H1 (cell line): ENCODE measurements at regions not wholly inside any gene's neighbourhood (a gene's known extent, or its start where the extent isn't known, plus 50 kb on each side); places are given as distances from the start of the nearest gene placed in this dataset.

ENCODE experiments used
- CTCF ChIA-PET: fragments of 300-600 bp; sonication (Branson Sonifier 250); formaldehyde crosslinking; loops from one replicate; lab custom pipeline; 2021; ENCODE audit not compliant: partially characterized antibody; lab: Charles Lee
- POLR2A ChIA-PET: fragments of 300-600 bp; sonication (Branson Sonifier 250); formaldehyde crosslinking; loops from one replicate; lab custom pipeline; 2021; ENCODE audit warnings: inconsistent platforms; ENCODE audit not compliant: partially characterized antibody; lab: Charles Lee
- DNase-seq, 2 experiments: peaks; one replicate each; pipeline versions ENCODE4 v3.0.0 to v3.0.0-alpha.2; 2010 to 2022; ENCODE audit warnings: low spot score in 2 of 2, low read depth in 1 of 2, mixed read lengths in 1 of 2
- FAIRE-seq: peaks from 2 replicates; lab custom pipeline; 2011; peaks lifted over from hg19 to GRCh38; lab: Jason Lieb, UNC
- H2AFZ ChIP-seq: 2 replicates; pipeline ENCODE4 v1.8.1; 2012; ENCODE audit warnings: low read length, inconsistent platforms
- H2AK5ac ChIP-seq: 2 replicates; pipeline ENCODE4 v1.6.1; 2013; ENCODE audit warnings: low read depth, low read length
- H2BK120ac ChIP-seq: replicated peaks from 2 replicates; pipeline ENCODE3; 2013; ENCODE audit warnings: low read depth, low read length, inconsistent platforms
- H2BK12ac ChIP-seq: 2 replicates; pipeline ENCODE4 v1.6.1; 2013; ENCODE audit warnings: low read depth, low read length
- H2BK15ac ChIP-seq: 2 replicates; pipeline ENCODE4 v1.6.1; 2013; ENCODE audit warnings: low read length
- H2BK20ac ChIP-seq: 2 replicates; pipeline ENCODE4 v1.6.1; 2013; ENCODE audit warnings: low read length
- H2BK5ac ChIP-seq: 2 replicates; pipeline ENCODE4 v1.6.1; 2013; ENCODE audit warnings: low read depth, low read length
- H3K14ac ChIP-seq: 2 replicates; pipeline ENCODE4 v1.6.1; 2013; ENCODE audit warnings: inconsistent platforms; ENCODE audit not compliant: insufficient read length
- H3K18ac ChIP-seq: 2 replicates; pipeline ENCODE4 v1.6.1; 2013; ENCODE audit warnings: low read length; ENCODE audit errors: extremely low read depth
- H3K23ac ChIP-seq: 2 replicates; pipeline ENCODE4 v1.6.1; 2013; ENCODE audit warnings: inconsistent platforms; ENCODE audit not compliant: insufficient read length
- H3K23me2 ChIP-seq: 2 replicates; pipeline ENCODE4 v1.6.1; 2013; ENCODE audit warnings: low read depth, low read length
- H3K27ac ChIP-seq: 2 replicates; pipeline ENCODE4 v1.6.1; 2011; ENCODE audit warnings: low read depth, low read length, inconsistent platforms
- H3K27me3 ChIP-seq, 4 experiments: replicated peaks in 1 of 4; 1 replicate in 1 of 4; 2 replicates in 3 of 4; pipeline versions ENCODE4 v1.6.1 to v1.8.1; 2011 to 2013; ENCODE audit warnings: low read length in 3 of 4, mild to moderate bottlenecking in 3 of 4, inconsistent platforms in 2 of 4, mixed read lengths in 2 of 4, moderate library complexity in 1 of 4; ENCODE audit not compliant: control insufficient read depth in 3 of 4, insufficient read depth in 3 of 4; ENCODE audit errors: extremely low read depth in 1 of 4
- H3K36me3 ChIP-seq, 4 experiments: 2 replicates each; pipeline versions ENCODE4 v1.6.1 to v1.8.1; 2011 to 2013; ENCODE audit warnings: mild to moderate bottlenecking in 4 of 4, low read length in 3 of 4, moderate library complexity in 2 of 4, control low read depth in 1 of 4, inconsistent platforms in 1 of 4; ENCODE audit not compliant: insufficient read depth in 4 of 4, control insufficient read depth in 2 of 4
- H3K4ac ChIP-seq: replicated peaks from 2 replicates; pipeline ENCODE3; 2013; ENCODE audit warnings: low read length, low read depth, mixed read lengths, inconsistent platforms; ENCODE audit not compliant: insufficient read length
- H3K4me1 ChIP-seq, 4 experiments: replicated peaks in 1 of 4; 1 replicate in 1 of 4; 2 replicates in 3 of 4; pipeline versions ENCODE4 v1.6.1 to v1.8.1; 2011 to 2013; ENCODE audit warnings: low read length in 3 of 4, inconsistent platforms in 2 of 4, mixed read lengths in 1 of 4; ENCODE audit not compliant: insufficient read depth in 4 of 4, control insufficient read depth in 3 of 4
- H3K4me2 ChIP-seq, 2 experiments: 2 replicates each; pipeline versions ENCODE4 v1.6.1 to v1.8.1; 2011 to 2013; ENCODE audit warnings: low read depth in 2 of 2, low read length in 2 of 2, control low read depth in 1 of 2, inconsistent platforms in 1 of 2, mild to moderate bottlenecking in 1 of 2; ENCODE audit not compliant: insufficient read depth in 1 of 2
- H3K4me3 ChIP-seq, 4 experiments: fragments of 200-600, 300-600 bp in 1 of 4; sonication (generic), shearing (Covaris generic), sonication (Bioruptor Twin) in 1 of 4; 2 replicates each; pipeline versions ENCODE4 v1.5.1 to v1.8.1; 2011 to 2016; ENCODE audit warnings: low read length in 4 of 4, low read depth in 3 of 4, control low read depth in 2 of 4, inconsistent platforms in 2 of 4, mild to moderate bottlenecking in 2 of 4, mixed read lengths in 1 of 4, moderate library complexity in 1 of 4; ENCODE audit not compliant: insufficient read depth in 2 of 4; ENCODE audit errors: extremely low read depth in 1 of 4
- H3K56ac ChIP-seq: replicated peaks from 2 replicates; pipeline ENCODE3; 2013; ENCODE audit warnings: low read depth, mild to moderate bottlenecking, mixed read lengths, low read length, inconsistent platforms; ENCODE audit not compliant: insufficient read length
- H3K79me1 ChIP-seq: 2 replicates; pipeline ENCODE4 v1.6.1; 2013; ENCODE audit warnings: low read depth, low read length, control low read depth
- H3K79me2 ChIP-seq, 2 experiments: 2 replicates each; pipeline versions ENCODE4 v1.6.1 to v1.8.1; 2012 to 2013; ENCODE audit warnings: low read length in 2 of 2, mild to moderate bottlenecking in 2 of 2, inconsistent platforms in 1 of 2; ENCODE audit not compliant: insufficient read depth in 2 of 2, control insufficient read depth in 1 of 2
- H3K9ac ChIP-seq, 4 experiments: replicated peaks in 1 of 4; 1 replicate in 1 of 4; 2 replicates in 3 of 4; pipeline versions ENCODE4 v1.6.1 to v1.8.1; 2011 to 2013; ENCODE audit warnings: low read depth in 3 of 4, low read length in 3 of 4, control low read depth in 2 of 4, mild to moderate bottlenecking in 2 of 4, moderate library complexity in 2 of 4, inconsistent platforms in 1 of 4; ENCODE audit errors: extremely low read depth in 1 of 4
- H3K9me3 ChIP-seq, 2 experiments: 2 replicates each; pipeline versions ENCODE4 v1.6.1 to v1.8.1; 2012 to 2013; ENCODE audit warnings: mild to moderate bottlenecking in 2 of 2, moderate library complexity in 2 of 2, control low read depth in 1 of 2, inconsistent platforms in 1 of 2, low read depth in 1 of 2, low read length in 1 of 2, mixed read lengths in 1 of 2; ENCODE audit not compliant: insufficient read depth in 2 of 2
- H4K20me1 ChIP-seq, 2 experiments: replicated peaks in 1 of 2; 2 replicates each; pipeline versions ENCODE3 to v1.8.1; 2011 to 2013; ENCODE audit warnings: inconsistent platforms in 2 of 2, low read length in 2 of 2, mild to moderate bottlenecking in 1 of 2; ENCODE audit not compliant: insufficient read depth in 2 of 2, control insufficient read depth in 1 of 2
- H4K5ac ChIP-seq: 2 replicates; pipeline ENCODE4 v1.6.1; 2013; ENCODE audit warnings: low read length, low read depth, mixed read lengths, inconsistent platforms; ENCODE audit not compliant: insufficient read length
- H4K8ac ChIP-seq: 2 replicates; pipeline ENCODE4 v1.8.0; 2013; ENCODE audit warnings: mild to moderate bottlenecking, moderate library complexity, low read length, inconsistent platforms; ENCODE audit not compliant: insufficient read depth; ENCODE audit errors: extremely low read depth
- H4K91ac ChIP-seq: replicated peaks from 2 replicates; pipeline ENCODE3; 2013; ENCODE audit warnings: low read length, mixed read lengths, inconsistent platforms; ENCODE audit not compliant: insufficient read length
- ATF2 ChIP-seq: IDR thresholded peaks from 2 replicates; pipeline ENCODE4 v1.6.1; 2012; ENCODE audit warnings: low read length, inconsistent platforms
- BCL11A ChIP-seq, 2 experiments: IDR thresholded peaks; one replicate each; pipeline ENCODE4 v1.6.1; 2011; ENCODE audit warnings: low read depth in 2 of 2, low read length in 2 of 2, mild to moderate bottlenecking in 2 of 2
- EP300 ChIP-seq, 2 experiments: IDR thresholded peaks; 1 replicate in 1 of 2; 2 replicates in 1 of 2; pipeline ENCODE4 v1.6.1; 2011 to 2012; ENCODE audit warnings: low read depth in 2 of 2, low read length in 2 of 2, mild to moderate bottlenecking in 2 of 2, borderline replicate concordance in 1 of 2, inconsistent platforms in 1 of 2, moderate library complexity in 1 of 2
- NANOG ChIP-seq: IDR thresholded peaks from 2 replicates; pipeline ENCODE4 v1.6.1; 2011; ENCODE audit warnings: low read length, low read depth, mild to moderate bottlenecking, inconsistent platforms; ENCODE audit not compliant: insufficient read depth, poor library complexity, severe bottlenecking
- RAD21 ChIP-seq, 2 experiments: IDR thresholded peaks in 1 of 2; conservative IDR thresholded peaks in 1 of 2; 2 replicates each; pipeline ENCODE4 v1.6.1; 2011; ENCODE audit warnings: low read depth in 2 of 2, low read length in 2 of 2, improper control_type of control experiment in 1 of 2, inconsistent platforms in 1 of 2, mild to moderate bottlenecking in 1 of 2, moderate library complexity in 1 of 2
- RBBP5 ChIP-seq: IDR thresholded peaks from 2 replicates; pipeline ENCODE4 v1.7.1; 2012; ENCODE audit warnings: low read depth, mild to moderate bottlenecking, inconsistent platforms, low read length, moderate library complexity, borderline replicate concordance
- TCF12 ChIP-seq: IDR thresholded peaks from 2 replicates; pipeline ENCODE4 v1.6.1; 2011; ENCODE audit warnings: low read depth, mild to moderate bottlenecking, low read length
- YY1 ChIP-seq: IDR thresholded peaks from 2 replicates; pipeline ENCODE4 v1.6.1; 2011; ENCODE audit warnings: low read depth, mild to moderate bottlenecking, low read length
- WGBS, 2 experiments: shearing (Covaris generic) in 1 of 2; methylation state at CpG; one replicate each; pipeline versions ENCODE4 v1.1.6 to v1.1.7; 2013 to 2015; ENCODE audit warnings: low lambda C conversion rate in 2 of 2, mixed read lengths in 2 of 2, inconsistent platforms in 1 of 2, low coverage in 1 of 2, missing lambda C conversion rate in 1 of 2; ENCODE audit not compliant: insufficient replicate concordance in 2 of 2, insufficient coverage in 1 of 2, insufficient read length in 1 of 2; ENCODE audit errors: extremely low coverage in 1 of 2, missing lambda C conversion rate in 1 of 2; 5-methylcytosine and 5-hydroxymethylcytosine counted together

DNA sequence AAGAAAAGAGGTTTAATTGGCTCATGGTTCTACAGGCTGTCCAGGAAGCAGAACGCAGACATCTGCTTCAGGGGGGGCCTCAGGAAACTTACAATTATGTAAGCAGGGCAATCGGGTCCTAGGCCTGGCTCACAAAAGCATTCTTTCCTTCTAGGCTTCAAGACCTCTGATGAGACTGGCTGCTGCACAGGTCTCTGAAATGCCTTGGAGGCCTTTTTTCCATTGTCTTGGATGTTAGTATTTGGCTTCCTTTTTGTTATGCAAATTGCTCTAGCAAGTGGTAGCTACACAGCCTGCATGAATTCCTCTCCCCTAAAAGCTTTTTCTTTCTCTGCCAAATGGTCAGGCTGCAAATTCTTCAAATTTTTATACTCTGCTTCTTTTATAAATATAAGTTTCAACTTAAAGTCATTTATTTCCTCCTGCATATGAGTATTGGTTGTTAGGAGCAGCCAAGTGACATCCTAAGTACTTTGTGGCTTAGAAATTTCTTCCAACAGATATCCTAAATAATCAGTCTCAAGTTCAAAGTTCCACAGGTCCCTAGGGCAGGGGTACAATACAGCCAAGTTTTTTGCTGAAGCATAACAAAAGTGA lies 83.1 kb upstream of the SEMA3A start:
- peak overlapping the region; percentile 21; the same call in 1 of the 2 replicates for H2BK5ac ChIP-seq
- H3K56ac ChIP-seq, result no peak overlapping the region
- no peak overlapping the region for H2BK15ac ChIP-seq
- H3K23me2 ChIP-seq, result no peaks in the 10 kb centered on the region
- H2BK20ac ChIP-seq, result 0 out of 2 replicates have a peak overlapping the region, but pooled peaks have one; percentile 24
- H4K91ac ChIP-seq, result no peak overlapping the region
- ChIA-PET POLR2A (interaction anchor here (0.9 kb wide), 1 partner anchor 163 kb away, joined by 3 read pairs; no protein-coding TSS in a partner anchor), CTCF (interaction anchor here (0.6 kb wide), 1 partner anchor 141 kb away, joined by 3 read pairs; no protein-coding TSS in a partner anchor)
- no peak overlapping the region for H2AFZ ChIP-seq
- peak in 1 of 2 experiments; percentile 90 for DNase-seq
- H3K27me3 ChIP-seq, result no peaks in the 10 kb centered on the region; a peak in 1 of 7 replicates
- H3K23ac ChIP-seq, result no peak overlapping the region
- no peak overlapping the region for H3K14ac ChIP-seq
- H3K9ac ChIP-seq, result no peak overlapping the region
- H3K4me1 ChIP-seq, result peaks cover 0 to 13% (median 6%) of the 10 kb centered on the region in 4 experiments; a peak in 4 of 7 replicates
- WGBS, 2 experiments, result 3% methylated on average over 2 of the region's 2 CpGs; no CpG with 5 or more reads in 1 of the 2 experiments
- no peak overlapping the region for H2AK5ac ChIP-seq
- H2BK12ac ChIP-seq, result no peak overlapping the region; the same call in 1 of the 2 replicates
- H3K27ac ChIP-seq, result no peak overlapping the region
- no peak overlapping the region for H4K8ac ChIP-seq
- no peaks in the 10 kb centered on the region for H3K36me3 ChIP-seq
- H3K4me2 ChIP-seq, result peak overlapping the region; percentile 22 to 36; a peak in 3 of 4 replicates
- H4K5ac ChIP-seq, result no peak overlapping the region
- H4K20me1 ChIP-seq, result no peaks in the 10 kb centered on the region
- no peak overlapping the region for H3K18ac ChIP-seq
- no peaks in the 10 kb centered on the region for H3K9me3 ChIP-seq
- no peaks in the 10 kb centered on the region for H3K79me2 ChIP-seq
- peak; percentile 99 for FAIRE-seq
- H3K4ac ChIP-seq, result no peak overlapping the region
- no peaks in the 10 kb centered on the region for H3K79me1 ChIP-seq
- H3K4me3 ChIP-seq, result peak overlapping the region in 1 of 4 experiments; percentile 26; a peak in 1 of 8 replicates
- H2BK120ac ChIP-seq, result peak overlapping the region; percentile 70
- TF ChIP-seq EP300 (IDR thresholded peaks at IDR 0.05; ENCODE audit: borderline replicate concordance in 1 of 2, low read depth in 2 of 2, low read length in 2 of 2) (peak in 1 of 2 experiments; percentile 67; a peak in 1 of 3 replicates), RBBP5 (no peak), YY1 (0 out of 2 replicates have a peak, but pooled peaks have one; percentile 39), BCL11A (IDR thresholded peaks at IDR 0.05; ENCODE audit: low read depth in 2 of 2, low read length in 2 of 2) (peak; percentile 78 to 85), NANOG (peak; percentile 86), RAD21 (IDR thresholded peaks at IDR 0.05 in 1 of 2, conservative IDR thresholded peaks at IDR 0.05 in 1 of 2; ENCODE audit: low read depth in 2 of 2, low read length in 2 of 2) (peak in 1 of 2 experiments; percentile 22; a peak in 1 of 4 replicates), ATF2 (no peak), TCF12 (0 out of 2 replicates have a peak, but pooled peaks have one; percentile 54)
